ENCODE measurements at regions not wholly inside any gene's neighbourhood (a gene's known extent, or its start where the extent isn't known, plus 50 kb on each side); places are given as distances from the start of the nearest gene placed in this dataset.

- no peak for TF ChIP-seq CTCF (IDR thresholded peaks at IDR 0.05; ENCODE audit: insufficient read depth, missing control alignments)
- peak; percentile 56 for FAIRE-seq
- no peak for DNase-seq (ENCODE audit: insufficient read length, low spot score)
Observed at GRCh38 chr5:175250426-175250825, 193.6 kb downstream of the DRD1 start.

GRCh38 chr5:175248416-175248905, 195.5 kb downstream of the DRD1 start:
- no peak for TF ChIP-seq CTCF (IDR thresholded peaks at IDR 0.05; ENCODE audit: insufficient read depth, missing control alignments)
- FAIRE-seq (no peak), DNase-seq (ENCODE audit: insufficient read length, low spot score) (no peak)

- no peak for TF ChIP-seq CTCF (IDR thresholded peaks at IDR 0.05; ENCODE audit: insufficient read depth, missing control alignments)
- no peak for DNase-seq (ENCODE audit: insufficient read length, low spot score)
- no peak for FAIRE-seq
Observed at GRCh38 chr5:175246889-175247520, 197.0 kb downstream of the DRD1 start.

- no peak for TF ChIP-seq CTCF (IDR thresholded peaks at IDR 0.05; ENCODE audit: insufficient read depth, missing control alignments)
- FAIRE-seq (no peak), DNase-seq (ENCODE audit: insufficient read length, low spot score) (no peak)
Observed at GRCh38 chr5:175246242-175246888, 197.6 kb downstream of the DRD1 start.

GRCh38 chr5:175243441-175243840, 200.5 kb downstream of the DRD1 start:
- DNase-seq (ENCODE audit: insufficient read length, low spot score) = no peak
- no peak for FAIRE-seq
- no peak for TF ChIP-seq CTCF (IDR thresholded peaks at IDR 0.05; ENCODE audit: insufficient read depth, missing control alignments)

- FAIRE-seq (no peak), DNase-seq (ENCODE audit: insufficient read length, low spot score) (no peak)
- no peak for TF ChIP-seq CTCF (IDR thresholded peaks at IDR 0.05; ENCODE audit: insufficient read depth, missing control alignments)
Observed at GRCh38 chr5:175242207-175242606, 201.8 kb downstream of the DRD1 start.

GRCh38 chr5:175238326-175238725, 205.7 kb downstream of the DRD1 start:
- DNase-seq (ENCODE audit: insufficient read length, low spot score) (no peak), FAIRE-seq (no peak)
- no peak for TF ChIP-seq CTCF (IDR thresholded peaks at IDR 0.05; ENCODE audit: insufficient read depth, missing control alignments)
